ENCODE measurements at regions not wholly inside any gene's neighbourhood (a gene's known extent, or its start where the extent isn't known, plus 50 kb on each side); places are given as distances from the start of the nearest gene placed in this dataset.
A peak's percentile ranks its signal among the peaks of the same experiment; 100 is the strongest.
"Not testable (repeated sequence)": the region's sequence is repeated elsewhere in the genome, so short reads cannot be mapped to it uniquely, and the experiment has no call there.

DNA sequence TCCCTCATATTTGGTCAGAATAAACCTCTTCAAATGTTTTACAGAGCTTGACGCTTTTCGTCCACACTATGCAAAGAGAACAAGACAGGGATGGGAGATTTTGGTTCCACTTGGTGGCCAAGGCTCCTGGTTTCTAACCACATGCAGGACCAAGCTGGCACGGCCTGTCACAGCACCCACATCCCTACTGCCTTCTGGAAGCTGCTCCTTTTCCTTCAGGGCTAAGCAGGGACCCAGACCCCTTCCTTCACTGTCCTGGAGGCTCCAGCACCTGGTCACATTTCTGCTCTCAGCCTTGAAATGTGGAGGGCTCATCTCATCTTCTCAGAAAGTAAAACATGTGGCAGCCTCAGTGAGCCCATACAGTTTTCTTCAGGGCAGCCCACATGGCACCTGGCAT is 50.4 kb upstream of the ARHGEF7 start:
- no peak for DNase-seq

DNA sequence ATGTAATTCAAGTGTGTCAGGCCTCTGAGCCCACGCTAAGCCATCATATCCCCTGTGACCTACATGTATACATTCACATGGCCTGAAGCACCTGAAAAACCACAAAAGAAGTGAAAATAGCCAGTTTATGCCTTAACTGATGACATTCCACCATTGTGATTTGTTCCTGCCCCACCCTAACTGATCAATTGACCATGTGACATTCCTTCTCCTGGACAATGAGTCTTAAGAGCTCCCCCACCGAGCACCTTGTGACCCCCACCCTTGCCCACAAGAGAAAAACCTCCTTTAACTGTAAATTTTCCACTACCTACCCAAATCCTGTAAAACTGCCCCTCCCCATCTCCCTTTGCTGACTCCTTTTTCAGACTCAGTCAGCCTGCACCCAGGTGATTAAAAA is 52.1 kb upstream of the ARHGEF7 start:
- no peak for DNase-seq

DNA sequence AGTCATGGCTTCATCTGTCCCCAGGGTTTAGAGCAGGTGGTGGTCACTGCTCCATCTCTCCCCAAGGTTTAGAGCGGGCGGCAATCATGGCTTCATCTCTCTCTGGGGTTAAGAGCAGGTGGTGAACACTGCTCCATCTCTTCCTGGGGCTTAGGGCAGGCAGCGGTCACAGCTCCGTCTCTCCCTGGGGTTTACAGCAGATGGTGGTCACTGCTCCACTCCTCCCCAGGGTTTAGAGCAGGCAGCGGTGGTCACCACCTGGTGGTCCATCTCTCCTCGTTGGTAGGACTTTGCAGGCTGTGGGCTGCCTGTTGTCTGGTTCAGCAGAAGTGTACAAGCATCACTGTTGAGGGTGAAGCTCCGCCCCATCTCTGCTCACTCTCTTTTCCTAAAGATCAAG is 52.8 kb upstream of the ARHGEF7 start:
- DNase-seq: no peak

DNA sequence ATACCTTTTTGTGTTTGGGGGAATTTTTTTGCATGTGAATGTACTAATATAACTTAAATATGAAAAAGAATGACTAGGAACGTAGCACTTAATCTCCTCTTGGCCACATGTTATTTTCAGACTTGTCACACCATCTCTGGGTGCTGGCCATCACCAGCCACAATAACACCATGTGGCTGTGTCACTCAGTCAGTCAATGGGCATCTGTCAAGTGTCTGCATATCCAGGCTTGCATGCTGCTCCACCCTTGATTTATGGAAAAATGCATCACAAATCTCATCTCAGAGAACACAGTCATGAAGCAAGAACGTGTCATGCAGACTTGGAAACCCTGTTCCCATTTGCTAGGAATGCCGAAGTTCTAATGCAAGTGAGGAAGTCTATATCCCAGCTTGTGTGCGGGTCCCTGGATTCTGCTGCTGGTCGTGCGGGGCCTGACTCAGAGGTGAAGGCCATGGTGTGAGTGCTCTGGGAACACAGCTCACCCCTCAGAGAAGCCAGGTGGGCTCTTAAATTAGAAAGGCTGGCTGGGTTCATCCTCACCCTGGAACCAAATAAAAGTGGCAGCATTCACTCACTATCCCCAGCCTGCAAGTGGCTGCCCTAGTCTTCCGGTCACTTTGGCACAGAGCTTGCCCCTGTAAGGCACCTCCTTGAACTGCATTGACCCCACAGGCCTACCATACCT is 53.6 kb upstream of the ARHGEF7 start:
- no peak for DNase-seq

DNA sequence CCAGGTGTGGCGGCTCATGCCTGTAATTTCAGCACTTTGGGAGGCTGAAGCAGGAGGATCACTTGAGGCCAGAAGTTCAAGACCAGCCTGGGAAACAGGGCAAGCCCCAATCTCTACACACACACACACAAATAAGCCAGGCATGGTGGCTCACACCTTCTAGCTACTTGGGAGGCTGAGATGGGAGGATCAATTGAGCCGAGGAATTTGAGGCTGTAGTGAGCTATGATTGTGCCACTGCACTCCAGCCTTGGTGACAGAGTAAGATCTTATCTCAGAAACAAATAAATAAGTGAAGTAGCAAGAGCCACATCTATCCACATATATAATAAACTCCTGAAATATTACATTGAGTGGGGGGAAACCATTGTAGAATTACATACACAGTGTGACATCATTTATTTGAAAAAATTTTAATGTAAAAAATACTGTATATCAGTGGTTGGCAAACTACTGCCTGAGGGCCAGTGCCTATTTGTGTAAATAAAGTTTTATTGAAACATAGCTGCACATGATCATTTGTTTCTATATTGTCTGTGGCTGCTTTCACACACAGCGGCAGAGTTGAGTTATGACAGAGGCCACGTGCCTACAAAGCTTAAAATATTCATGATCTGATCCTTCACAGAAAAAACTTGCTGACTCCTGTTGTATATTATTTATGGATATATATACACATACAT is 54.7 kb upstream of the ARHGEF7 start:
- DNase-seq: no peak

DNA sequence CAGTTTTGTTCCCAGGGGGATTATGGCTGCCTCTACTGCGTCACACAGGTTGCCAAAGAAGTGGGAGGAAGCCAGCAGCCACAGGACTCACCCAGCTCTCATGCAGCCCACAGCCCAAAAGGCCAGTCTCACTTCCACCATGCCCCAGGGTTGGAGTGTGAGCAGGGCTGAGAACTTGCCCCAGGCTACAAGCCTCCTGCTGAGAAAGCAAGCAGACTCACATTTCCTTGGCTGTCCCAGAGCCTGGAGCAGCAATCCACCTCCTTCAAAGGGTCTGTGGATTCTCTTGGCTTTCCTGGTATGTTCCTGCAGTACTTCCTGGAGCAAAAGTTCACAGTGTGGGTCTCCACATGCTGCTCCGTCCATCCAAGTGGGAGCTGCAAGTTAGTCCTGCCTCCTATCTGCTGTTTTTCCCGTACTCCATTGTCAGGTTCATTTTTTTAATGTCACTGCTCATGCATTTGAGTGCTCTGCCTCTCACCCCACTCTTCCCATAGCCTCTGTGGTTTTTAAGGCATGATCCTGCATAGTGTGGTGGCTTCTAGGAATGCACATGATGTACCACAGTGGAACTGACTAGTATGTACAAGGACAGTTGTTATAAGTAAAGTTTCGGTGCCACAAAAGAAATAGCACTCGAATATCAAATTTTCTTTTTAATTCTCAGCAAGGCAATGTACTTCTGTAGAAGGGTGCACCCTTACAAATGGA is 56.2 kb upstream of the ARHGEF7 start:
- DNase-seq: no peak

DNA sequence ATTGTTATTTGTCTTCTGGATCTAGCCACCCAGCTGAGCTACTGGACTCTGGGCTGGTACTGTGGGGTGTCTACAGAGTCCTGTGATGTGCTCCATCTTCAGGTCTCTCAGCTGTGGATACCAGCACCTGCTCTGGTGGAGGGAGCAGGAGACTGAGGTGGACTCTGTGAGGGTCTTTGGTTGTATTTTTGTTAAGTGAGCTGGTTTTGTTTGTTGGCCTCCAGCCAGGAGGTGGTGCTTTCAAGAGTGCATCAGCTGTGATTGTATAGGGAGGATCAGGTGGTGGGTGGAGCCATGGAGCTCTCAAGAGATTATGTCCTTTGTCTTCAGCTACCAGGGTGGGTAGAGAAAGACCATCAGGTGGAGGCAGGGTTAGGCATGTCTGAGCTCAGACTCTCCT is 56.8 kb upstream of the ARHGEF7 start:
- DNase-seq: not testable (repeated sequence)

DNA sequence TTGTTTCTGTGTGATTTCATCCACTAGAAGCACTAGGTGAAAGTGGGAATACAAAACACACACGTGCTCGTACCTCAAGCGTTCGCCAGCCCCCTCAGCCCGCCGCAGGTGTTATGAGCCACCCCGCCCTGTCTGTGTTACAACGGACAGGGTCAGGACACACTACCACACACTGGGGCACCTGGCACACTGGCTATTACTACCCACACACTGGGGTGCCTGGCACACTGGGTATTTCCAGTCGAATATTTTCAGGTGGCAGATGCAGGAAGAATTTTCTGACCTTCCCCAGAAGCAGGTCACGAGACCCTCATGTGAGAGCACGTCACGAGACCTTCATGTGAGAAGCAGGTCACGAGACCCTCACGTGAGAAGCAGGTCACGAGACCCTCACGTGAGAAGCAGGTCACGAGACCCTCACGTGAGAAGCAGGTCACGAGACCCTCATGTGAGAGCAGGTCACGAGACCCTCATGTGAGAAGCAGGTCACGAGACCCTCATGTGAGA is 63.3 kb upstream of the ARHGEF7 start:
- not testable (repeated sequence) for DNase-seq

DNA sequence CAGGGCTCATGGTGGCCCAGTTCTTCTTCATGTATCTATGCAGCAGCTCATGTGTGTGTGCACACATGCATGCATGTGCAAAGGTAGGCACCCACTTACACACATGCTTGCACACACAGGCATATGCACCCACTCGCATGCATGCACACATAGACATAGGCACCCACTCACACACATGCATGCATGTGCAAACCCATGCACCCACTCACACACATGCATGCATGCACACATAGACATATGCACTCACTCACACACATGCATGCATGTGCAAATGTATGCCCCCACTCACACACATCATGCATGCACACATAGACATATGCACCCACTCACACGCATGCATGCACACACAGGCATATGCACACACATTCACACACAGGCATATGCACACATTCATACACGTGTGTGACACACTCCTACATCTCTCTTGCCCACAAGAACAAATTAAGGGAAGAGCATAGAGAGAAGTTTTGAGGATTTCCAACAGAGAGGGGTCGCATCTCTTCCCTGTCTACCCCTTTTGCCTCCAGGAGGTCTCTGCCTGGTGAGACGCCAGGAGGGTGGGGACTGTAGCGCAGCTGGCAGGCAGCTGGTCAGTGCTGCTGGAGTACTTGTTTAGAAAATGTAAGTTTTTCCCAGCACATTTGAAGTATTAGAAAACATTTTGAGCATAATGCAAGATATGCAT is 63.9 kb upstream of the ARHGEF7 start:
- no peak for DNase-seq

DNA sequence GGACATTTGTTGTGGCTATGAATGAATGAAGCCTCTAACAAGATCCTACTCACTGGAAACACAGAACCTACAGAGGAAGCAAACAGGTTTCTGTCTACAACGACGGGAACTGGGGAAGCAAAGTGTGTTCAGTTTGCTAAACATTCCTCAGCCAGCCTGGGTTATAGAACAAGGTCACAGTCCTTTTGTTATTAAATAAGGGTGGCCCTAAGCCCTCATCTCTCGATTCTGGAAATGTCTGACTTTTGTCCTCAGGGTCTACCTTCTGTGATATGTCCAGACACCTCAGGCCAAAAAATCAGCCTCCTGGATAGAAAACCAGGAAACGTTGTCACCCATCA is 64.6 kb upstream of the ARHGEF7 start:
- DNase-seq: no peak

DNA sequence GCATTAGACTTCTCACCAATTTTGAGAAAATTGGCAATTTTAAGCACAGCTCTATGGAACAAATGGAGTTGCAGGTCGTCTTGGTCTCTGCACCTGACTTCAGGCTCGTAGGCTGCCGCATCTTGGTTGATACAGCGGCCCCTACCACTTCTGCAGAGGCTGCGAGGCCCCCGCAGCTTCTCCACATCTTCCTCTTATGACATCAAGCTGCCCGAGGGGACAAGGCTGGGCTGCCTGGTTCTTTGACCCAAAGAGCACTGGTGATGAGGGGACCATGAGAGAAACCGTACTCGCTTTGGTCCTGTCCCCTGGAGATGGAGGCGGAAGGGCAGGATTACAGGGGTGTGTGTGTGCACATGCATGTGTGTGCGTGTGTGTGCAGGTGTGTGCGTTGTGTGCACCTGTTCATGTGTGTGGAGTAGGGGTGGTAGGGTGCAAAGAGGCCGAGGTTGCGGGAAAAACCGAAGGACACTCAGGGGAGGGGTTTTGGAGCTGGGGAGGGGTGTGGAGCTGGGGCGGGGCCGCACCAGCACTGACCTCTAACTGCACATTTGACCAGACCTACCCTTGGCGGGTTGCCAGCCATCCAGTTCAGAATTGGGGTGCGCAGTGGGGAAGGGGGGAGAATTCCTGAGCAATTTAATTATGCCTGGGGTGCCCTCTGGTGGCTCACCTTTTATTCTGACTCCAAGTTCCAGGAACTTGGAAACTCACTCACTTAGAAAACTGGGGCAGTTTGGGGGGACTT is 65.1 kb upstream of the ARHGEF7 start:
- no peak for DNase-seq

DNA sequence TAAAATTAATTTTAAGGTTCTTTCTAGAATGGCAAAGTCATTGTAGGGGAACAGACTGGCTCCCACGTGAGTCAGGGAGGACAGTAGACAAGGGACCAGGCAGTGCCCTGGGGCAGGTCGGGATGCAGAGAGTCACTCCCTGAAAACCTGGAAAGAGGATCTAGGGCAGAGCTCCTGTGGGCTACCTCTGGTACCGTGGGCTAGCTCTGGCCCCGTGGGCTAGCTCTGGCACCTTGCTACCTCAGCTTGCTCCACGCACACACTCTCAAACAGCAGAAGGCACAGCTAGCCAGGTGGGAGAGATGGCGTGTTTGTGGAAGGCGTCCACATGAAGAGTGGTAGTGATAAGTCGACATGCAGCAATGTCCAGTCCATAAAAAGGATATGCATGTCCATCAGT is 66.7 kb upstream of the ARHGEF7 start:
- DNase-seq: no peak

DNA sequence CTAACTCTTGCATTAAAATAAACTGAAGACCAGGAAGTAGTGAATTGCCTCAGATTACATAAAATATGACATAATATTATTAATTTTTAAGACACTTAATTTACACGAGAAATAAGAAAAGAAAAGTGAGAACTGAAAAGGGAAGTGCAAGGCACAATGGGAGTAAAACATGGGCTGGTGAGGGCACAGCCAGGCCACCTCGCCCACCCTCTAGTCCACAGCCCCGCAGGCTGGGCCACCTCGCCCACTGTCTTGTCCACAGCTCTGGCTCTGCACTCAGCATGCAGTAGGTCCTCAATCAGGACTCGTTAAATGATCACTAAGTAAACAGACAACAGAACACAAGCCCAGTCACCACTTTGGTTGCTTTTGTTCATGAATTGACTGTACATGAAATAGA is 67.8 kb upstream of the ARHGEF7 start:
- DNase-seq: no peak

DNA sequence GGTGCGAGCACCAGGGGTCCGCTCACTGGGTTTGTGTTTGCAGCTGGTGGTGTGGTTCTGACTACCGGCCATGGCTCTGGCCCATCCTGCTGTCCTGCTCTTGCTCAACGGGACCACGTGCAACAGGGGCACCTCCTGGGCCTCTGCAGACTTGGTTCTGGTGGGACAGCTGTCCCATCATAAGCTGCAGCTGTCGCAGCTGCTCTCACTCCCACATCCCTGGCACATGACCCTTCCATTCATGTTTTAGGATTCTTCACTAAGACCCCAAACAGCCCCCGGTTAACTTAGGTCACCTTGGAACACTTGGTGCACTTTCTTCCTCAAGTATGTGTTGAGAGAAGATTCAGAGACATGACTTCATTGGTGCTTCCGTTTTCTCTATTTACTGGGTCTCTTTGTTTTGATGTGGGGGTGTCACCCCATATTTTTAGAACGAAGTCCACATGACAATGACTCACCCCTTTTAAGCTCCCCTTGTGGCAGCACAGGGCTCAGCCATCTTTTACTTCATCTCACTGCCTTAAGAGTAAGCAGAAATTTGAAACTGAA is 68.4 kb upstream of the ARHGEF7 start:
- DNase-seq: peak; percentile 45

DNA sequence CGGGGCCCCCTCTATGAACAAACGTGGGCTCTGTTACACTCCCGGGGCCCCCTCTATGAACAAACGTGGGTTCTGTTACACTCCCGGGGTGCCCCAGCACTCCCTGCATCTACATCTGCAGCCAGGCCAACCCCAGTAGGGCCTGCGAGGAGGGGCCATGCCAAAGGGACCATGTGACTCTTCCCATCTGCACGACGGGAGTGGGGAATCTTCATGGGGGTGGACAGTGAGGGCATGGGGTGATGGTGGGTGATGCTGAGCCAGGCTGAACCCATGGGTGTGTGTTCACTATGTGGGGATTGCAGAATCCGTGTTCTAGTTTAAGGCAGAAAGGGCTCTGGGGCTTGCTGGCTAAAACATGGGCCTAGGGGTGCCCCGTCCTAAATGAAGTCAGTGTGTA is 69.9 kb upstream of the ARHGEF7 start:
- DNase-seq: no peak

DNA sequence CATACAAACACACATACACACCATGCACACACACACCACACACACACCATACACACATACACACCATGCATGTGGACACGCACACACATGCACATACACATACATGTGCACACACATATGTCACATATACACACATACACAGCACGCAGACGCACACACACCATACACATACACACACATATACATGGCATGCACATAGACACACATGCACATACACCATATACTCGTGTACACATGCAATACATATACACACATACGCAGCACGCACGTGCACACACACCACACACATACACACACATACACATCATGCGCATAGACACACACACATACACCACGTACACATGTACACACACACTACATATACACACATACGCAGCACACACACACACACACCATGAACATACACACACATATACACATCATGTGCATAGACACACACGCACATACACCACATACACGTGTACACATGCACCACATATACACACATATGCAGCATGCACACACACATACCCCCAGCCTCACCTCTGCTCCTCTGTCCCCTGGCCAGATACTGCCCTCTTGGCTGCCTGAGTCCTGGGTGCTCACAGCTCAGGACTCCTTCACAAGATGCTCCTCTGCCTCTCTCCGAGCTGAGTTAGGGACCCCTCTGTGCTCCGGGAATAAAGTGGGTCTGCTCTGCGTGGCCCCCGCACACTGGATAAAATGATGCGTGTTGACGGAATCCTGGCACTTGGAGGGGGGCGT is 70.9 kb upstream of the ARHGEF7 start:
- DNase-seq: no peak

DNA sequence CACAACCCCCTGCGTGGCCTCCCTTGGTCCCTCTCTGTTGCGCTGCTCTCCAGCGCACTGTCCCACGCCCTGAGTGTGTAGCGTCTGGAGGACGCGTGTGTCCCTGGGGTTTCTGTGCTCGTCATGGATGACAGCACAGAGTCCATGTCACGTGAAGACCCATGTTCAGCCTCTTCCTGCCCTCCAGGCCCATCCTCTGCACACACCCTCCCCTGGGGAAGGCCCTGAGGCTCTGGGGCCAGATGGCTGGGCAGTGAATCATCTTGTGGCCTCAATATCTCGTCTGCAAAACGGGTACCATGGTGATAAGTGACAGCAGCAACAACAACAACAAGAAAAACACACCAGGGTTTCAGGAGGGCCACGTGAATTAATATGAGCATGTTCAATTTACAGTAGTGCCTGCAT is 71.5 kb upstream of the ARHGEF7 start:
- DNase-seq: no peak

DNA sequence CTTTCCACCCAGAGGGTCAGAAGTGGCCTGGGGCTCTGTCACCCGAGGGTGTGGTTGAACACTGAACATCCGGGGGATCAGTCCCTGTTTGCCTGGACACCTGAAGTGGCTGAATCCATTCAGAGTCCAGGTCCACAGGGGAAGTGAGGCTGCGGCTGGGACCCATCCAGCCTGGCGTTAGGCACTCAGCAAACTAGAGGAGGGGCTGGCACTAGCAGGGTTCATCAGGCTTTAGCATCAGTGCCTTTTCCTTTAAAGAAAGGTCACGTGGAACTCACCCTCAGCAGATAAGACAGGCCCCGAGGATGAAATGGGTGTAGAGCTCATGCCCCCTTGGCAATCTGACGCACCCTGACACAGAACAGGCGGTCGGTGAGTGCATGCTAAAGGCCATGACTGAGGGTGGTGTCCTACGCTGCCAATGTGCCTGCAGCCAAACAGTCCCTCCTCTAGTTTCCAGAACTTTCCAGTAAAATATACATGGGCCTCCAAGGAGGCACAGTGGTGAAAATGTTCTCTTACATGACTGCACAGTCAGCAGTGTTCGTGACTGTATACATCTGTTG is 72.4 kb upstream of the ARHGEF7 start:
- DNase-seq: no peak

DNA sequence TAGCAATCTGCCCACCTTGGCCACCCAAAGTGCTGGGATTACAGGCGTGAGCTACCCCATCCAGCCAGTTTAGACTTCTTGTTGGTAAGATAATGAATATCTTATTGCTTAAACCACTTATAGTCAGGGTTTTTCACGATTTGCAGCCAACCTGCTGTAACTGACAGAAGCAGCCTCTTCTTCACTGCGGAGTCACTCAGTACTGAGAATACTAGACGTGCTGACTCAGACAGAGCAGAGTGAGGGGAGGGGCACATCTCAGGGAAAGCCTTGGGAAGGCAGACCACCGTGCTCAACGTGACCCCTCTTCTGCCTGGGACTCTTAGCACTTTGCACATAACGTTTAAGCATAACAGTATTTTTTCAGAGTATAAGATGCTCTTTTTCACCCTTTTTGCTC is 74.3 kb upstream of the ARHGEF7 start:
- DNase-seq: no peak

DNA sequence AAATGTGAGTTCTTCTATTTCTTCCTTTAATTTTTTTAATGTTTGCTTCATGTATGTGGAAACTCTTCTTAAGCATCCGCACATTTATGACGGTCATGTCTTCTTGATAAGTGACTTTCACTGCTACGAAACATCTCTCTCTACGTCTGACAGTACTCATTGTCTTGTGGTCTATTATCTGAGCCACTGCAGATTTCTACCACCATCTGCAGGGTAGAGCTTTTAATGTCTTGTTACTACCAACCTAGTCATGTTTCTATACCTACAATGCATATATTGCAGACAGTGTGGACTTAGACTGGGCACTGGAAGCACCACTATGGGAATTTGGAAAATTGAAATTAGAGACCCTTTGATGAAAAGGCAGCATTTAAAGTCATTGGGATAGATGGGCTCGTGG is 75.4 kb upstream of the ARHGEF7 start:
- DNase-seq: no peak

Data from muscle of arm (tissue), 1 donor.